ENCODE measurements at regions not wholly inside any gene's neighbourhood (a gene's known extent, or its start where the extent isn't known, plus 50 kb on each side); places are given as distances from the start of the nearest gene placed in this dataset.

- TF ChIP-seq CTCF (IDR thresholded peaks at IDR 0.05) (no peak), POLR2A (IDR thresholded peaks at IDR 0.05) (no peak)
These were observed 126.5 kb upstream of the MYL2 start for GRCh38 chr12:111046896-111047295.

Data from uterus (tissue), 2 donors.